EH (cell line): ENCODE measurements at regions not wholly inside any gene's neighbourhood (a gene's known extent, or its start where the extent isn't known, plus 50 kb on each side); places are given as distances from the start of the nearest gene placed in this dataset.

Experiments used
- DNase-seq: peaks from one replicate; pipeline ENCODE4 v3.0.0-alpha.2; 2015; ENCODE audit warnings: low read depth

GRCh38 chr6:8218861-8219260 is 116.5 kb upstream of the EEF1E1 start:
- no peak for DNase-seq

DNA sequence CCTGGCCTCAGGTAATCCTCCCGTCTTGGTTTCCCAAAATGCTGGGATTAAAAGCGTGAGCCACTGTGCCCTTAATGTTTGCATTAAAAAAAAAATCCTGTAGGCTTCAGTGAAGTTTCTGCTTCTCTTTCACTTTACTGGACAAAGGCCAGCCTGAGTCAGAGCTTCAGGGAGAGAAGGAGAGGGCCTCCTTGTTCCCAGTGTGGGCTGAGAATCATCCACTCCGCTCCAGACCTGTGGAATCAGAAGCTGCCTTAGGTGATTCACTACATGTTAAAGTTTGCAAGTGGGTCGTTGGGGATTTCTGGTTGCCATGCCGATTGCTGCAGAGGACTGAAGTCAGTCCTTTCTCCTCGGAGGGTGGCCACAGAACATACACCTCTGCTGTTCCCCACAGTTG is 113.3 kb upstream of the EEF1E1 start:
- DNase-seq: peak; percentile 35

DNA sequence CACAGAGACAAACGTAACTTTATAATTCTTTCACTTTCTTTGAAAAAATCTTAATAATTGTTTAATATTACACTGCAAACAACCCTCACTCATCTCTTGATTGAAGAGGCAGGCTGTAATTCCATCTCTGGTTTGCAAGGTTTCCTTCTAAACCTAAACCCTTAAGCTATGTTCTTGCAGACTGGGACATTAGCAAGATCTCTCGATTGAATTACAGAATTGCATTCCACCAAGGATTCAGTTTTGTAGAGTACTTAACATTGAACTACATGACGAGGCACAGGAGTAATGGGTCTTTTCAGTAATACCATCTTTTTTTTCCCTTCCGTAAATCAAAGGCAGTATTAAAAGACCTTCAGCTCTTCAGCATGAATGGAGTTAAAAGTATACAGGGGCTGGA is 111.6 kb upstream of the EEF1E1 start:
- DNase-seq: no peak

GRCh38 chr6:8212720-8213434 is 110.5 kb upstream of the EEF1E1 start:
- DNase-seq: no peak

GRCh38 chr6:8207869-8208191 is 105.5 kb upstream of the EEF1E1 start:
- no peak for DNase-seq

- DNase-seq: no peak
These were observed 105.0 kb upstream of the EEF1E1 start for GRCh38 chr6:8207191-8207868.

DNA sequence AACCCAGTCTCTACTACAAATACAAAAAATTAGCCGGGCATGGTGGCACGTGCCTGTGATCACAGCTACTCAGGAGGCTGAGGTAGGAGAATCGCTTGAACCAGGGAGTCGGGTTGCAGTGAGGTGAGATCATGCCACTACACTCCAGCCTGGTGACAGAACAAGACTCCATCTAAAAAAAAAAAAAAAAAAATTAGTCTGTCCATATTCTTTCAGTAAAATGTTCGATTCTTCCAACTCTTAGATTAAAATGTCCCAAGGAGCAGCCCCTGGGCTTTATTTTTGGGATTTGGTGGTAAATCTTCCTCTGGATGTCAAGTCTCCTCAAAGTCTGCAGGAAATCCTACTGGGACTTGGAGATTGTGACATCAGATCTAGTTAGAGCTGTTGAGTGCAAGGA is 101.0 kb upstream of the EEF1E1 start:
- no peak for DNase-seq

GRCh38 chr6:8201679-8202078 is 99.3 kb upstream of the EEF1E1 start:
- no peak for DNase-seq

DNA sequence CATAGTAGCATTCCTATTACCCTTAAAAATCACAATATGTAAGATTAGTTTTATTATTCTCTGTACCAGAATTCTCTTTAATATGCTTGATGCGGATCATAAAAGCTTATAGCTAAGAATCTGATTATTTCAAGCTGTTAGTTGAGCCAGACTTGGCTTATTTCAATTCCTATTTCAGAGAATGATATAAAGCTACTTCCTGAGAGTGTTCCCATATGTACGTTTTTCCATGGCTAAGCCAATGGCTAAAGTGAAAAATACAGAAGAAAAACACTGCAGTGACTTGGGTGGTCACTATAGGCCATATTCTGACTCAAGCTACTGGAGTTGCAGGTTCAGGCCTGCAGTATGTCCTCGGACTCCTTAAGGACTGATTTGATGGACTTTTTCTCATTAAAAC is 97.9 kb upstream of the EEF1E1 start:
- no peak for DNase-seq

DNA sequence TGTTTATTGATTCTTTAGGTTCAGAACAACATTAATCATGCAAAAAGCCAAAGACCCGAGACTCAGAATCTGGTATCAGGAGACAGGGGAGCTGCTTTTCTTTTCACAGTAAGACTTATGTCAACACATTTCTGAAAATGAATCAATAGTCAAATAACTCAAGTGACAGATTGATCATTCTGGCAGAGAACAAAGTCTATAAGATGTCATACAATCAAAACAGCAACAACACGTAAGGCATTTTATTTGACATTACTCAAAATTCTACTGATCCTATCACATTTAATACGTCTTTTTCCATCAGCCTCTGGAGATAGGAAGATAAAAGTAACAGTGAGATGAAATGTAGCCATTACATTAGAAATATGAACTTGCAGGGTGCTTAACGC is 93.4 kb upstream of the EEF1E1 start:
- no peak for DNase-seq

DNA sequence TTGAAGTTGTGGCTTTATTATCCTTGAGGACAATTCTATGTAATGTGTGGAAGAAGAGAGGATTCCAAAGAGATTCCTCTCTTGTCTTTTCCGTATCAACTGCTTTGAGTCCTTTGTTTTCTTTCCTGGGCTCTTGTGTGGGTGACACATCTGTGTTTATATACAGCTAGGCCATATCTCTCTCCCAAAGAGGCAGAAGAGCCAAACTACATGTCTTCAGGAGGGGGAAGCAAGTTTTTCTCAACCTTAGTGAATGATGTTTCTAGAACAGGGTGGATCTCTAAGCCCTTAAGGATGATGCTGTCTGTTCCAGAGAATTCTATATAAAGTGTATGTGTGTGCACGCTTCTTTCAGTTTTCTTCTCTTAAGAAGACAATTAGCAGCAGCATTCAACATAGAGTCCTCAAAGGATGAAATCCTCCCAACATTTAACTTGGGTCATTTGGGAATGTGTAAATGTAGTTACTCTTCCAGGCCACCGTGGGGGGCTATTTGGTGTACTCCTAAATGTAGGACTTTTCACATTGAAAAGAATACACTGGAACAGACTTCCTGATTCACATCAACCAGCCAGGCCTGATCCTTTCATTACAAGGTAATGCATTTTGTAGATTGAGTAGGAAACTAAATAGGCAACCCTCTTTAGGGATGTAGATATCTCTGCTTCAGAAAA is 92.8 kb upstream of the EEF1E1 start:
- peak; percentile 10 for DNase-seq

- peak; percentile 20 for DNase-seq
These were observed 92.1 kb upstream of the EEF1E1 start for GRCh38 chr6:8194490-8194889.

- DNase-seq: peak; percentile 70
These were observed 91.2 kb upstream of the EEF1E1 start for GRCh38 chr6:8193541-8193940.

- no peak for DNase-seq
These were observed 90.2 kb upstream of the EEF1E1 start for GRCh38 chr6:8192597-8192996.

DNA sequence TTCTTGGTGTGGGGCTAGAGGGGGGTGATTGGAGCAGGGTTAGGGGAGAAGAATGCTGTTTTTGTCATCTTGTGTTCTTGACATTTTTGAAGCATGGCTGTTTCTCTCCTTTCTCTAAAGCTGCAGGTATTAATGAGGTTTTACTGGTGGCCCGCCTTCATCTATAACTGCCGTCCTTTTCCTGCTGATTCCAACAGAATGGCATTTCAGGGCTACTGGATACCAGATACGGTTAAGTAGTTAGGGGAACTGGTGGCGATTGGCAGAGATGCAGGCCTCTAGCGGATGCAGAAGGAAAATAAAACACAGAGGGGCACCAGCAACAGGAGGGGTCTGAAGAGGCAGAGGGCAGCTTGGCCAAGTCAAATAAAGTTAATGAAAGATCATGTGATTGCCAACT is 89.7 kb upstream of the EEF1E1 start:
- no peak for DNase-seq

DNA sequence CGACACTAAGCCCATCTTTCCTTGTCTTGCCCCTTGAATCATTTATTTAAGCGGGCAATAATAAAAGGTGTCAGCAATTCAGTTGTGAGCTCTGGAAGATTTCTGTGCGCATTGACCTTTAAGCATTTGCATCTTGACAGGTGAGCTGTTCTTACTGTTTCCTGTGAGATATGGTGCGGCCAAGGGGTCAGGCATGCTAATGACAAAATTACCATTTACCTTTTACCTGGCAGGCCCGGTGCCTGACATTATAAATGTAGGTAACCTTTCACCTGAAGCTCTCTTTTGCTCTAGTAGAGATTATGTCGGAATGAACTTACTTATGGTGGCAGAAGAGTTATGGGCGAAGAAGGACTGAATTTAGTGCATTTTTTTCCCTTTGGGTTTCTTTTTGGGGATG is 89.3 kb upstream of the EEF1E1 start:
- no peak for DNase-seq

DNA sequence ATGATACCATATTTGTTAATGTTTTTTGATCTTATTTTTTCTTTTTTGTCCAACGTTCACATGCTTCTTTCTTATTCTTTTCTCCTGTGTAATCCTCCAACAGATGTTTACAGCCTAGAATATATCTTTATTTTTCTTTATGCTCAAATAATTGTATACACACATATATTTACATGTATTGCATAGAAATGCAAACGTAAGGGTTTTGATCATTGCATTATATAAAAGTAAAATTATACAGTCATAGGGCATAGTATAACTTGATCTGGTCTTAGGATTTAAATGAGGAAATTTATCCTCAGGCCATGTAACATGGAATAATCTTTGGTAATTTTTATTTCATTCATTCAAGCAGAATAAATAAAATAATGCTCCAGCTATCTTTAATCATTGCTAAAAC is 84.9 kb upstream of the EEF1E1 start:
- DNase-seq: no peak

GRCh38 chr6:8182902-8183665 is 80.7 kb upstream of the EEF1E1 start:
- peak; percentile 23 for DNase-seq

GRCh38 chr6:8181951-8182845 is 79.8 kb upstream of the EEF1E1 start:
- DNase-seq: peak; percentile 61

DNA sequence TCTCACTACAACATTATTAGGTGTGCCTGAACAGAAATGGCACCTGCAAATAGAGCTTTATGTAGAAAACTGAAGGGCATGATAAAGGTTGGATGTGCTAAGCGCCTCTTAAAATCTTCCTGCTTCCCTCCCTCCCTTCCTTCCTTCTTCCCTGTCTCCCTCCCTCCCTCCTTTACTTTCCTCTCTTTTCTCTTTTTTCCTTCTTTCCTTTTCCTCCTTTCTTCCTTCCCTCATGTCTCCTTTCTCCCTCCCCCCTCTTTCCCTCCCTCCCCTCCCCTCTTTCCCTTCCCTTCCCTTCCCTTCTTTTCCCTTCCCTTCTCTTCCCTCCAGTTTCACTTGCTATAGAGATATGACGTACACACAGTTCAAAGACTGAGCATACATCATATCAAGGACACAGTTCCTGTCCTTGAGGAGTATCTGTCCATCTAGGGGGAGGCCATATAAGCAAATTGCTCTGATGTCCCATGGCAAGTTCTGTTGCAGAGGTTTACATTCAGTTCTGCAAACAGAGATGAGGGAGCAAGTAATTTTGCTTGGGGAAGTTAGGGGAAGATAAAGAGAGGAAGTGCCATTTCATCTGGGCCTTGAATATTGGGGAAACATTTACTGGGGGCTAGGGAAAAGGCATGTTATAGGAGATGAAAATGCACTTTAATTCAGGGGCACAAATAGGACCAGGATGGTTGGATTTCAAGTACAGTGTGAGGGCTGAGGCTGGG is 79.0 kb upstream of the EEF1E1 start:
- DNase-seq: no peak
